GM19463 (cell line): ENCODE measurements at regions not wholly inside any gene's neighbourhood (a gene's known extent, or its start where the extent isn't known, plus 50 kb on each side); places are given as distances from the start of the nearest gene placed in this dataset.
"Not testable (repeated sequence)": the region's sequence is repeated elsewhere in the genome, so short reads cannot be mapped to it uniquely, and the experiment has no call there.

Experiments used
- ATAC-seq: cut with Tn5 transposase; IDR thresholded peaks from one replicate; pipeline ENCODE4 v1.9.1; 2021; ENCODE audit warnings: mild to moderate bottlenecking, moderate library complexity; ENCODE audit not compliant: unreplicated experiment

DNA sequence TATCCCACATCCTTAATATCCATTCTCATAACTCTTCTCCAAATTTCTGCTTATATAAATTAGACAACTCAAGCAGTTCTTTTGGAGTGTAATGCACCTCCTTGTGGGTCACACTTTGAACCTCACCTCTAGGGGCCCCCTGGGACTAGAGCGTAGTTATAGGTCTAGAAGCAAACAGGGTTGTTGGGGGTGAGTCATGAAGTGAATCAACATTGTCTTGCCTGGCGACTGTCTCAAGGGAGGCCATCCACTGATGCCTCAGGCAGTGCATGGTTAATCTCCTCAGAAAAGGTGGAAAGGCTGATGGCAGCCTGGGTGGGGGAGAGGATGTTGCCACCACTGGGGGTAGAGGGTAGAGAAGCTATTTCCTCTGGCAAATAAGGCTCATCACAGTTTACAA, 129.1 kb downstream of the TNFRSF21 start:
- no peak for ATAC-seq

- no peak for ATAC-seq
These were observed 130.4 kb downstream of the TNFRSF21 start for GRCh38 chr6:47179286-47179685.

- ATAC-seq: no peak
These were observed 133.5 kb upstream of the ADGRF1 start for GRCh38 chr6:47175656-47176055.

- no peak for ATAC-seq
These were observed 132.4 kb upstream of the ADGRF1 start for GRCh38 chr6:47174502-47175023.

GRCh38 chr6:47174063-47174462, 131.9 kb upstream of the ADGRF1 start:
- ATAC-seq: not testable (repeated sequence)

DNA sequence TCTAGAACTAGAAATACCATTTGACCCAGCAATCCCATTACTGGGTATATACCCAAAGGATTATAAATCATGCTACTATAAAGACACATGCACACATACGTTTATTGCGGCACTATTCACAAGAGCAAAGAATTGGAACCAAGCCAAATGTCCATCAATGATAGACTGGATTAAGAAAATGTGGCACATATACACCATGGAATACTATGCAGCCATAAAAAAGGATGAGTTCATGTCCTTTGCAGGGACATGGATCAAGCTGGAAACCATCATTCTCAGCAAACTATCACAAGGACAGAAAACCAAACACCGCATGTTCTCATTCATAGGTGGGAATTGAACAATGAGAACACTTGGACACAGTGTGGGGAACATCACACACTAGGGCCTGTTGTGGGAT, 131.0 kb upstream of the ADGRF1 start:
- ATAC-seq: not testable (repeated sequence)

- no peak for ATAC-seq
These were observed 128.4 kb upstream of the ADGRF1 start for GRCh38 chr6:47170617-47170947.

GRCh38 chr6:47169785-47170616, 127.9 kb upstream of the ADGRF1 start:
- no peak for ATAC-seq

DNA sequence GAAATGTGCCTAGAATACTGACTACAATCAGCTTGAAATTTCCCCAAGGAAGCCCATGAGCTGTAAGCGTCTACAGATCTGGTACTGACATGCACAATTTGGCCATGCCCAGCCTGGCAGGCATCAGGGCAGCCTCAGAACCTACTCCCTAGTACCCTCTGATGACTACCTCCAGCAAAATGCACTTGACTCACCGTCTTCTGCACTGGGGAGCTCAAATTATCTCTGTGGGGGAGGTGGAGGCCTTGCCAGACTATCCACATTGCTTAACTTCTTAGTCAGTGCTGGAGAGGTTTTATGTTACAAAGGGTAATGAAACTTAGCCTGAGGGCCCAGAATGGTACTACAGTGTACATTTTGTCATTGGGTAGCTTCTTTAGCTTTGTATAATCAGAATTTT, 126.0 kb upstream of the ADGRF1 start:
- ATAC-seq: no peak

DNA sequence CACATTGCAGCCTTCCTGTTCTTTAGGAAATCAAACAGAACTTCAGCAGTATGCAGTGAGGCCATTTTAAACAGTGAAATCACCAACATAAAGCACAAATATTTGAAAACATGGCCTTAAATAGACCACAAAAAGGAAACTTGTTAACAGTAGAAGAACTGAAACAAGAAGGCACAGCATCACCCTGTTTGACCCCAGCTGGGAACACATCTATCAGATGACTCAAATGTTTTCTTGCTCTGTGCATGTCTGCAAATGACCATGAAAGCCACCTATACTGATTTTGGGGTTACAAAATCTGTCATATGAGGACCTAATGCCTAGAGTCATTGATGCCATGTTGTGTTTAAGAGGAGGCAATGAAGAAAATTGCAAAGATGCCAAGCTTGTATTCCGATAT, 123.8 kb upstream of the ADGRF1 start:
- peak; percentile 81 for ATAC-seq

DNA sequence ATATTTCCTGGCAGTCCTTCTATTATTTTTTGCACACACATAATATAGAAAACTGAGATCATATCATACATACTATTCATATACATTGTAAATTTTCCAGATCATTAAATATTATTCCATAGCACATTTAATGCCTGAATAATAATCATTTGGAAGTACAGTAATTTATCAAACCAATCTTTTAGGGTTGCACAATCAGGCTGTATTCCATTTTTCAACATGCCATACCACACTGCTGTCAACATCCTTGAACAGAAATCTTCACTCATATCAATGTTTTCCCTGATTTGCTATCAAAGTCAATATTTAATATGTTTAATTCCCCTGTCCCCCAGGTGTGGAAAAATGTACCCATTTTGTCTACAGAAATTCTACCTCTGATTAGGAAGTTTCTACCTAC, 122.7 kb upstream of the ADGRF1 start:
- ATAC-seq: no peak

DNA sequence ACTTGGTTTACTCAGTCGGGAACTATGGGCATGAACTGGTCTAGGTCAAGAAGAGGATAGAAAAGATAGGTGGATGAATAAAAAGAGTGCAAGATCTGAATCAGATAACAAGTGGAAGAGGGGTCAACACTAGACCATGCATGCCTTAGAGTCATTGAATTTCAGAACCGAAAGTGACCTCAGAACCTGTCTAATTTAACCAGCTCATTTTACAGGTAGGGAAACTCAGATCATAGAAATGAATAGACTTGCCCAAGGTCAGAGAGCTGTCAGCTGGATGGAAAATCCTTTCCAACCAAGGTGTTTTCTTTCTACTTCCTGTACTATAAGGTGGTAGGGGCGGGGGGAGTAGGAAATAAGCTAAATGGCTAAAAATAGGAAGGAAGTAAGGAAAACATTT, 121.4 kb upstream of the ADGRF1 start:
- no peak for ATAC-seq

GRCh38 chr6:47162793-47163192, 120.7 kb upstream of the ADGRF1 start:
- ATAC-seq: peak; percentile 32

DNA sequence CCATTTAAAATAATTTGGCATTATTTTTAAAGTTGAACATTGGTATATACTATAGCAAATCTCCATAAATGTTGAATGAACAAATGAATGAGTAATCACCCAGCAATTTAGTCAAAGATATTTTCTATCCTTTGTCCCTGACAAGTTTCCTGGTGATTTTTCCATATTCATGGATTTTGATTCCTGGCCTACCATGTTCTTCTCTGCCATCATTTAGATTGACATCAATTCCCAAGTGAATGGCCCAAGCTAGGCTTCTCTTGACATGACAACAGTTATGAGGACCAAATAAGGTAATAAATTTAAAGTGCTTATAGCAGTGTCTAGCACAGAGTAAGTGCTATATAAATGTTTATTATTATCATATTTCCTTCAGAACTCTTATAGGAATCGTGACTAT, 120.1 kb upstream of the ADGRF1 start:
- no peak for ATAC-seq

- ATAC-seq: no peak
These were observed 119.1 kb upstream of the ADGRF1 start for GRCh38 chr6:47161176-47161687.

DNA sequence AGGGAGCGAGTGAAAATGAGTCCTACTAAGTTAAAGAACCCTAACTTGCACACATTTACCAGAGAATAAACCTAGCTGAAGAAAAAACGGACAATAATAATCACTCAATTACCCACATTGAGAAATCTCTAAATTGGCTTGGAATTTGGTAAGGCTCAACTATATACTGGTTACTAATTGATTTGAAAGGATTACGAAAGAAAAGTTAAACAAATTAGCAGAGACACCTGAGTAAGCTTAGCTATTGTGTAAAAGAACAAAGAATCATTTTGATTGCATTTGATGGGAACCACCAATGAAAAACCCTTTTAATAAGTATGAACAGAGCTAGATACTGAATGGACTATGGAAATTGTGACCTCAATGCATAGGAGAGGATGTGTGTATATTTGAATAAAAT, 118.6 kb upstream of the ADGRF1 start:
- ATAC-seq: no peak

DNA sequence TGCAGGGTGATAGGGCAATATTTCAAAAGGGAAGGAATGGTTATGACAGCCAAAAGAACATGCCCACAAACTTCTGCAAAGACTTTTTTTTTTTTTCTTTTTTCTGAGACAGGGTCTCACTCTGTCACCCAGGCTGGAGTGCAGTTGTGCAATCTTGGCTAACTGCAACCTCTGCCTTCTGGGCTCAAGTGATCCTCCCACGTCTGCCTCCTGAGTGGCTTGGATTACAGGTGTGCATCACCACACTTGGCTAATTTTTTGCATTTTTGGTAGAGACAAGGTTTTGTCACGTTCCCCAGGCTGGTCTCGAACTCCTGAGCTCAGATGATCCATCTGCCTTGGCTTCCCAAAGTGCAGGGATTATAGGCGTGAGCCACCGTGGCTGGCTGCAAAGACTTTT, 117.6 kb upstream of the ADGRF1 start:
- no peak for ATAC-seq

- no peak for ATAC-seq
These were observed 115.6 kb upstream of the ADGRF1 start for GRCh38 chr6:47157653-47158219.

DNA sequence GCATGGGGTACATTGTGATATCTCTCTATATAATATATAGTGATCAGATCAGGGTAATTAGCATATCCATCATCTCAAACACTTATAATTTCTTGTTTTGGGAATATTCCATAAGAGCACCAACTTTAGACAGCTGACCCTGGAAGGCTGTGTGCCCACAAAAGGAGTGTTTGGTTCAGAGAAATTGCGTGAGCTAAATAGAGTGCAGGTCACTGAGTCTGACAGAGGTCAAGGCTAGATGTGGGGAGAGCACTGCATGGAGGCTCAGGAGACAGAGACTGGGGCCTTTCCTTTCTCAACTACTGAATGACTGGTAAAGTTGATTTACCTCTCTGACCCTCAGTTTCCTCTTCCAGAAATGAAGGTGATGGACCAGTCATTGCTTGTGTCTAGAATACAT, 114.9 kb upstream of the ADGRF1 start:
- no peak for ATAC-seq

DNA sequence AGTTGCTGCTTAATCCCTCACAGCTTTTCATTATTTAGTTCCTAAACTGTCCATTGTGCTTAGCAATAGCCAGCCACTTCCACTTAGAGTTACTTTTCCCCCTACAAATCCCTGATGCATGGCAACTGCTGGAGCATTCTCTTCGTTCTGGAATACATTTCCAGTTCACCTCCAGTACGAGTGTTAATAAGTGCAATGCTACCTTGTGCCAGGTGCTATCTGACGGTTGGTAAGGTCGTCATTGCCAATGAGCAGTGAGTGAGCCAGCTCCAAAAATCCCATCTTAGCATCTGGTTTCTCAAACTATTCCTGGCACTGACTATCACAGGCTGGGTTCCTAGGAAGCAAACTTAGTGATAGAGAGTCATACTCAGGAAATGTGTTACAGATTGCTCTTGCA, 114.1 kb upstream of the ADGRF1 start:
- no peak for ATAC-seq

DNA sequence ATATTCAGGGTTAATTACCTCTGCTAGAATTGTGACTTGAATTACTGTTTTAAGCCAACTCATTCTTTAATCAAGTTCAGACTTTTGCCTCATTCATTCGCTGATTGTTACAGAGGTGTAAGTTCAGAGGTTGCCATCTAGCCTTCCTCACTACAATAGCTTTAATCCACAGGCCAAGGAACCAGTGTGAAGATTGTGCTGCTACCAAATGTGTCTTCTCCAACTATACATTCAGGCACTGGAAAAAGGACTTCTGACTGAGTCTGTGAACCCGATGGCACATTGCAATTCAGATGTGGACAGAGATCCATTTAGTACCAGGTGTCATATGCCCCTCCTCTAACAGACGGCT, 111.2 kb upstream of the ADGRF1 start:
- no peak for ATAC-seq

- no peak for ATAC-seq
These were observed 110.7 kb upstream of the ADGRF1 start for GRCh38 chr6:47152666-47153403.
